ENCODE measurements at regions not wholly inside any gene's neighbourhood (a gene's known extent, or its start where the extent isn't known, plus 50 kb on each side); places are given as distances from the start of the nearest gene placed in this dataset.

- TF ChIP-seq CTCF (IDR thresholded peaks at IDR 0.05; ENCODE audit: low read depth, low read length, missing input control): no peak
- no peak for TF ChIP-seq JUND (IDR thresholded peaks at IDR 0.05)
These were observed 260.1 kb downstream of the BCOR start for GRCh38 chrX:39837688-39838087.
